CD4-positive, alpha-beta T cell treated with Interleukin-21 for 1 hour (primary cell): ENCODE measurements at regions not wholly inside any gene's neighbourhood (a gene's known extent, or its start where the extent isn't known, plus 50 kb on each side); places are given as distances from the start of the nearest gene placed in this dataset.

Source experiments
- DNase-seq: peaks from one replicate; pipeline ENCODE4 v3.0.0-alpha.2; 2020

DNA sequence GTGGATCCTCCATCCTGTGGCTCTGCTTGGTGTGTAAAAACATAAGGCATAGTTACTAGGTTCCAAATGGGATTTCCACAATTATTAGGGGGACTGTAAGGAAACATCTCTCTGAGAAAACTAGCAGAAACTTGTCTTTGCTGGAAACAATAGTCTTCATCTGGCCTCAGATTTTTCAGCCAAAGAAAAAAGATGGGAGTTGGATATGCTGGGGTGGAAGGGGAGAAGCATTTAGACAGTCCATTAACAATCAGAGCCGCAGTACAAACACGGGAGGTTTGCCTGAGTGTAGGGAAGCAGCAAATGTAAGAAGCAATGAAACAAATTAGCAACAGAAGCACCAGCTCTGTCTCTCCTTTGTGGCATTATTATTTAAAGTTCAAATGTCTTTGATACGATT is 402.7 kb upstream of the ZNF608 start:
- DNase-seq: no peak

GRCh38 chr5:125149527-125149926 is 403.1 kb upstream of the ZNF608 start:
- DNase-seq: no peak

- no peak for DNase-seq
These were observed 403.7 kb upstream of the ZNF608 start for GRCh38 chr5:125150041-125150669.

GRCh38 chr5:125151150-125151900 is 404.9 kb upstream of the ZNF608 start:
- no peak for DNase-seq

DNA sequence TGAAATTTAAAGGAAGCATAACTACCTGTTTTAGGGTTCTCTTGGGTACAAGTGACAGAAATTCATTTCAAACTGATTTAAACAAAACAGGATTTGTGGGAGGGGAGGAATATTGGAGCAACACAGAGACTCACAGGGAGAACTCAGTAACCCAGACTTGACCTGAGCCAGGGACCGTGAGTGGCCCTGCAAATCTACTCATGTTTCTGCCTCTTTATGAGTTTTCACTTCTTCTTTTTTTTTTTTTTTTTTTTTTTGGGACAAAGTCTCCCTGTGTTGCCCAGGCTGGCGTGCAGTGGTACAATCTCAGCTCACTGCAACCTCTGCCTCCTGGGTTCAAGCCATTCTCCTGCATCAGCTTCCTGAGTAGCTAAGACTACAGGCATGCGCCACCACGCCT is 405.6 kb upstream of the ZNF608 start:
- DNase-seq: no peak

GRCh38 chr5:125152461-125153189 is 406.2 kb upstream of the ZNF608 start:
- no peak for DNase-seq

DNA sequence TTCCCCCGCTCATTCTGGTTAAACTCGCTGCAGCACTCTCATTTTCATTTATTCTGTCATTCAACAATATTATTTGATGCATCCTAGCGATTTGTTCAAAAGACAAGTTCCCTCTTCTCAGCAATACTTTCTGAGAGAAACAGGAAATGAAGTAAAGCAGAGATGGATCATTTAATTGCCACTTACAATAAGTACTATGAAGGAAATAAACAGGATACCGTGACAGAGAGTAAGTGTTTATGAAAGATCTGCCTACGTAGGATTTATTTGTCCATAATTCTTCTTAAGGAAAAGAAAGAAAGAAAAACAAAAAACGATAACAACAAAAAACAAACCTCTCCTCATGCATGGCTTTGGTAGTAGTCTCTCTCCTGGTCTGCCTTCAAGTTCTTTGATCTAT is 406.8 kb upstream of the ZNF608 start:
- no peak for DNase-seq

DNA sequence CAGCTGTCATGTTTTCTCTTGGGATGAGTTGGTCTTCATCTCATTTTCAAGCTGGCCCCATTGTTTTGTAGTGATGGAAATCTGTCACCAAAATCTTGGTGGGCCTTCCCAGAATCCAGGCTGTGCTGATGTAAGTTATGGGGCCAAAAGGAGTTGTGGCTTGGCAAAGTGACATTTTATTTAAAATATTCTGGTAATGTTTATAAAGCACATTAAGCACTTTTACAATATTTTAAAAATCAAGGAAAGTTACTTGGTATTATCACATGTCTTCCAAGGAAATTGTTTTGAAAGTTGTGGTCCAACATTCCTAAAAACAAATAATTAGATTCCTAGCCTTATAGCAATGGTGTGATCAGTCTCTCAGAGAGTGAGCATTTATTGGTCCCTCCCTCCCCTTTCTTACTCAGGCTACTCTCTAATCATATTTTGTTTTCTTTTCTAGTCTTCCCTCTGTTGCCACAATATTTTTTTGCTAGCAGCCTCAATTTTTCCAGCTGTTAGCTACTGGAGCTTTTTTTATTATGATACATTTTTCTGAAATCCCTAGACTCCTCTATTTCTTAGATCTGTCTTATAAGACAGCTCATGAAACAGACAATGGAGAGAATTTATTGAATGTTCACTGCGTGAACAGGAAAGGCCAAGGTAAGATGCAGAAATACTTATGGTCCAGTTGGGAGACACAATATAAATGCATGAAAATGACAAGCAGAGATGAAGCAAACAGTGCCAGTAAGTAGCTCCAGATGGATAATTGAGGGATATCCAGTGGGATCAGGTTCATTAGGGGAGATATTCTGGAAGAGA is 408.1 kb upstream of the ZNF608 start:
- DNase-seq: no peak

DNA sequence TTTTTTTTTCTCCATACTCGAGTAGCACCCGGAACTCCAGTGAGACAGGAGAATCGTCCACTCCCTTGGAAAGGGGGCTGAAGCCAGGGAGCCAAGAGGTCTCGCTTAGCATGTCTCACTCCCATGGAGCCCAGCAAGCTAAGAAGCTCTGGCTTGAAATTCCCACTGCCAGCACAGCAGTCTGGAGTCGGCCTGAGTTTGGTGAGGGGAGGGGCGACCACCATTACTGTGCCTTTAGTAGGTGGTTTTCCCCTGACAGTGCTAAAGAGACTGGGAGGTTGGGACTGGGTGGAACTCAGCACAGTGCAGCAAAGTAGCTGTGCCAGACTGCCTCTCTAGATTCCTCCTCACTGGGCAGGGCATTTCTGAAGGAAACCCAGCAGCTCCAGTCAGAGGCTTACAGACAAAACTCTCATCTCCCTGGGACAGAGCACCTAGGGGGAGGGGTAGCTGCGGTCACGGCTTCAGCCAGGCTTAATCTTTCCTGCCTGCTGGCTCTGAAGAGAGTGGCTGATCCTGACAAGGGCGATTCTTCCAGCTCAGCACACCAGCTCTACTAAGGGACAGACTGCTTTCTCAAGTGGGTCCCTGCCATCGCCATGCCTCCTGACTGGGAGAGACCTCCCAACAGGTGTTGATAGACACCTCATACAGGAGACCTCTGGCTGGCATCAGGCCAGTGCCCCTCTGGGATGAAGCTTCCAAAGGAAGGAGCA is 414.5 kb upstream of the ZNF608 start:
- DNase-seq: no peak

- no peak for DNase-seq
These were observed 416.3 kb upstream of the ZNF608 start for GRCh38 chr5:125162714-125163113.

DNA sequence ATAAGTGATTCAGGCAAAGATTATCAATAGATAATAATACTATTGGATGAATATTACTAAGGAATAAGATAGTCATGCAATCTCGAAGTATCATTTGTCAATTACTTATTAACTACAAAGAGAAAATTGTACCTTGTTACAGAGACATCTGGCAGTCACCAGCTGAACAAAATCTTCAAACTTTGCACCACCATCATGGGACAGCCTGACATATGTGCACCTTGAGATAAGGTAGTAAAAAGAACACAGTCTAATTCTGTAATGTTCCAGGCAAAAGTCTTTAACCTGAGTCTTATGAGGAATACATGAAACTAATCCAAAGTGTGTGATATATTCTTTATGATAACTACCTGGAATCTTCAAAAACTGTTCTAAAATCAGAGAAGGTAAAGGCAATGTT is 423.0 kb upstream of the ZNF608 start:
- no peak for DNase-seq

GRCh38 chr5:125171641-125172040 is 425.2 kb upstream of the ZNF608 start:
- no peak for DNase-seq

DNA sequence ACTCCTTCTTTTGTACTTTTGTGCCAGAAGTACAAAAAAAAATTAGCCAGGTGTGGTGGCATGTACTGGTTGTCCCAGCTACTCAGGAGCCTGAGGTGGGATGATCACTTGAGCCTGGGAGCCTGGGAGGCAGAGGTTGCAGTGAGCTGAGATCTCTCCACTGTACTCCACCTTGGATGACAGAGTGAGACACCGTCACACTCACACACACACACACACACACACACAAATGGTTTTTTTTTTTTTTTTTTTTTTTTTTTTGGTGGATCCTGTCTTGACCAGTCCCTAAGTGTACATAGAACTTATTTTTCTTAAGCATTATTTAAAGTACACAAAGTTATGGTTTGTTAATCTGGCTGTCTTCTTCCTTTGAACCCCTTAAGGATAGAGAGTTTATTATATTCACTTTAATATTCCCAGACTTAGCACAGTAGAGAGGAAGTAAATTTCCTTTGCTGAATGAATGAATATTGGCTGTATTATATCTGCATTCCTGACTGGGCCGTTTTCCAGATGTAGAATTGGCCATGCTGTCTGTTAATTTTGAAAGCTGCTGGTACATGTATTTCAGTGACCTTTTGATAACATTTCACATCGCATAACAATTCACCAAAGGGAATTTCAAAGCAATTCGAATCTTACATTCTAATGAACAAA is 429.0 kb upstream of the ZNF608 start:
- no peak for DNase-seq

DNA sequence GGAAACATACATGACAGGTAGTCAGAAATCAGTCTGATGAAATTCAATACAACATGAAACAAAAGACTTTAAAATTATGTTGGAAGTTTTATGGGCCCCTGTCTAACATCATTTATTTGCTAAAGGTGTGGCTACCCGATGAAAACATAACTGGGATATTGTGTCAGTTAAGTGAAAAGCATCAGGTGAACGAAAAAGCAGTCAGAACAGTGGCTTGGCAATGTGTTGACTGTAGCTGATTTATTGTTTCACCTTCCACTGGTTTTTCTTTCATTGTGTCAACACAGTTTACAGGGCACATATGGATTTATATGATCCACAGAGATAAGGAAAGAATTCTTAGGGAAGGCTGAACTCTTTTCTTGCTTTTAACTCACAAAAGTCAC is 429.6 kb upstream of the ZNF608 start:
- DNase-seq: no peak

GRCh38 chr5:125177340-125177739 is 430.9 kb upstream of the ZNF608 start:
- no peak for DNase-seq

GRCh38 chr5:125179612-125180011 is 433.2 kb upstream of the ZNF608 start:
- DNase-seq: no peak

DNA sequence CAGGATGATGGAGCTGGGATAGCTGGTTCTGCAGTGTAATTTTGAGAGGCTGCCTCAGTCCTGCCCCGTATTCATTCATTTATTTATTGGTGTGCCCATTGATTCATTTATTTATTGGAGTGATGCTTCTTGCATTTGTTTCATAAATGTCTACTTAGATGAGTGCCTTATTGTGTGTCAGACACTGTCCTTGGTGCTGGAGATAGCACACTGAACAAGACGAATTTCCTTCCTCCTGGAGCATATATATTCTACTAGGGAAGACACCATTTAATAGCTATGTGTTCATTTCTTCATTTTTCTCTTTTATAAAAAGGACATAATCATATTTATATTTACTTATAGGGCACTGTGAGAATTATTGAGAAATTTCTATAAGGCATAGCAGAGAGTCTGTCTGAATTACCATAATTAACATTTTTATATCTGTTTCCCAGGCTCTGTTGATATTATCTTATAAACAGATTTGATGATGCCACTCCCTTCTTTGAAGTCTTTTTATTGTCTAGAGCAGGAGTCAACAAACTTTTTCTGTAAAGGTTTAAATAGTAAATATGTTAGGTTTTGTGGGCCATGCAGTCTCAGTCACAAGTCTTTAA is 433.9 kb upstream of the ZNF608 start:
- no peak for DNase-seq

- no peak for DNase-seq
These were observed 434.7 kb upstream of the ZNF608 start for GRCh38 chr5:125181159-125181558.

DNA sequence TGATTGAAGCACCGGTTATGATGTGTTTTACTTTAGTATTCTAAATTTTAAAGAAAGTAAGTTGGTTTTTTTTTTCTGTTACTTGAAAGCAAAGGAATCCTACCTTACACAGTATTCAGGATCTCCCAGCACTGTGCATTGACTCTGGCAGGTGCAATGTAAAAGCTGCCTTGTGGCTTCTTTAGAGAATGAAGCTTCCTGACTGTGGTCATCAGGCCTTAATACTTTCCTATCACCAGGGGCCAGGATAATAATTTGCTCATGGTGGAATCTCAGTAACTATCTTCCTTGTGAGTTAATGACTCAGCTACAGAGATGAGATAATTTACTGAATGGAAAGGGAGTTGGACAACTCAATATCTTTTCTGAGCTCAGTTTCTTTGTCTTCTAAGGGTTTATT is 435.5 kb upstream of the ZNF608 start:
- DNase-seq: no peak

GRCh38 chr5:125185740-125186139 is 439.3 kb upstream of the ZNF608 start:
- no peak for DNase-seq

GRCh38 chr5:125186911-125187375 is 440.5 kb upstream of the ZNF608 start:
- DNase-seq: no peak

GRCh38 chr5:125189531-125189941 is 443.1 kb upstream of the ZNF608 start:
- DNase-seq: no peak
